RWPE1 (cell line): ENCODE measurements at regions not wholly inside any gene's neighbourhood (a gene's known extent, or its start where the extent isn't known, plus 50 kb on each side); places are given as distances from the start of the nearest gene placed in this dataset.

Source experiments
- CTCF ChIA-PET: fragments of 350-600 bp; sonication (Branson Sonifier 250); formaldehyde crosslinking; extraction: SDS; loops from one replicate; lab custom pipeline; 2021; lab: Yijun Ruan, JAX
- POLR2A ChIA-PET: fragments of 400-600 bp; formaldehyde crosslinking; extraction: SDS; loops from one replicate; lab custom pipeline; 2020; ENCODE audit warnings: antibody characterized with exemption; ENCODE audit not compliant: low non-redundant PET; lab: Yijun Ruan, JAX
- DNase-seq: peaks from one replicate; pipeline ENCODE4 v3.0.0; 2012; ENCODE audit warnings: low spot score
- H3K27ac ChIP-seq: fragments of 450-650 bp; 2 replicates; pipeline ENCODE4 v1.5.1; 2017
- TF ChIP-seq, protein P1 (sequence below): fragments of 450-650 bp; conservative IDR thresholded peaks from 2 replicates; pipeline ENCODE4 v1.5.1; 2017; ENCODE audit warnings: low read depth, mild to moderate bottlenecking

DNA sequence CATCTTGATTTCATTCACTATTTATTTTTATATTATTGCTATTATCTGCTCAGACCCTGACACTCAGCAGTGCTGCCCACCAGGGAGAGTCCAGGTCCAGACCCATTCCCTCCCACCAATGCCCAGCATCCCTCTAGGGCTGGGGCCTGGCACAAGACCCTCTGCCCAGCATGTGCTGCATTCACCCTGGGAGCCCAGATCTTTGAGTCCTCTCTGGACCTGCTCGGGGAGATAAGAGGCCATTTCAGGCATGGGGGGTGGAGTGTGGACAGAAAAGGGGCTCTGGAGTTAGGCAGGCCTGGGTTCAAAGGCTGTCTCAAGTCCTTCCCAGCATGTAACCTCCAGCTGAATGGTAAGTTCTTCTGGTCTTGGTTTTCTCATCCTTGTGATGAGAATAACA is 209.6 kb downstream of the CYP26B1 start:
- ChIA-PET POLR2A (no interaction called here), CTCF (interaction anchor here (0.5 to 1.7 kb wide), 2 partner anchors 14 to 25 kb away, joined by 4 to 8 read pairs; no protein-coding TSS in a partner anchor)
- H3K27ac ChIP-seq, result no peak overlapping the region
- TF ChIP-seq, protein P1, sequence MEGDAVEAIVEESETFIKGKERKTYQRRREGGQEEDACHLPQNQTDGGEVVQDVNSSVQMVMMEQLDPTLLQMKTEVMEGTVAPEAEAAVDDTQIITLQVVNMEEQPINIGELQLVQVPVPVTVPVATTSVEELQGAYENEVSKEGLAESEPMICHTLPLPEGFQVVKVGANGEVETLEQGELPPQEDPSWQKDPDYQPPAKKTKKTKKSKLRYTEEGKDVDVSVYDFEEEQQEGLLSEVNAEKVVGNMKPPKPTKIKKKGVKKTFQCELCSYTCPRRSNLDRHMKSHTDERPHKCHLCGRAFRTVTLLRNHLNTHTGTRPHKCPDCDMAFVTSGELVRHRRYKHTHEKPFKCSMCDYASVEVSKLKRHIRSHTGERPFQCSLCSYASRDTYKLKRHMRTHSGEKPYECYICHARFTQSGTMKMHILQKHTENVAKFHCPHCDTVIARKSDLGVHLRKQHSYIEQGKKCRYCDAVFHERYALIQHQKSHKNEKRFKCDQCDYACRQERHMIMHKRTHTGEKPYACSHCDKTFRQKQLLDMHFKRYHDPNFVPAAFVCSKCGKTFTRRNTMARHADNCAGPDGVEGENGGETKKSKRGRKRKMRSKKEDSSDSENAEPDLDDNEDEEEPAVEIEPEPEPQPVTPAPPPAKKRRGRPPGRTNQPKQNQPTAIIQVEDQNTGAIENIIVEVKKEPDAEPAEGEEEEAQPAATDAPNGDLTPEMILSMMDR, result no peak
- DNase-seq, result no peak

DNA sequence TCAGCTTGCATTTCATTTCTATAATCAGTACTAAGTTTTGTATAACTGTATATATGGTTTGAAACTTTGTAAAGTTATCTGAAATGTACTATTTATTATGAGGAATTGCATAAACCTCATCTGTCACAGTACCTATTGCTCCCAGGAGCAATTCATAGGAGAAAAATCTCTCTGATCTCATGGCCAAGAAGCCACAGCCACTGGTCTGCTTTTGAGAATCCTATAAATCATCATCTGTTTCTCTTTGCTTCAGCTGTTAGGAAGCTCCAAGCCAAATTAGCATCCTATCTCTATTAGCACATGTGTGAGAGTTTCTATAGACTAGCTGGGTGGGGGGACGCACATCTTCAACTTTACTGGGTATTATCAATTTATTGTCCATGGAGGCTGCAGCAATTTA is 210.3 kb downstream of the CYP26B1 start:
- TF ChIP-seq, protein P1, result no peak
- ChIA-PET CTCF (interaction anchor here (0.5 to 1.7 kb wide), 3 partner anchors 13 to 101 kb away, joined by 3 to 8 read pairs (median 4); no protein-coding TSS in a partner anchor), POLR2A (no interaction called here)
- no peak for DNase-seq
- H3K27ac ChIP-seq, result no peak overlapping the region

DNA sequence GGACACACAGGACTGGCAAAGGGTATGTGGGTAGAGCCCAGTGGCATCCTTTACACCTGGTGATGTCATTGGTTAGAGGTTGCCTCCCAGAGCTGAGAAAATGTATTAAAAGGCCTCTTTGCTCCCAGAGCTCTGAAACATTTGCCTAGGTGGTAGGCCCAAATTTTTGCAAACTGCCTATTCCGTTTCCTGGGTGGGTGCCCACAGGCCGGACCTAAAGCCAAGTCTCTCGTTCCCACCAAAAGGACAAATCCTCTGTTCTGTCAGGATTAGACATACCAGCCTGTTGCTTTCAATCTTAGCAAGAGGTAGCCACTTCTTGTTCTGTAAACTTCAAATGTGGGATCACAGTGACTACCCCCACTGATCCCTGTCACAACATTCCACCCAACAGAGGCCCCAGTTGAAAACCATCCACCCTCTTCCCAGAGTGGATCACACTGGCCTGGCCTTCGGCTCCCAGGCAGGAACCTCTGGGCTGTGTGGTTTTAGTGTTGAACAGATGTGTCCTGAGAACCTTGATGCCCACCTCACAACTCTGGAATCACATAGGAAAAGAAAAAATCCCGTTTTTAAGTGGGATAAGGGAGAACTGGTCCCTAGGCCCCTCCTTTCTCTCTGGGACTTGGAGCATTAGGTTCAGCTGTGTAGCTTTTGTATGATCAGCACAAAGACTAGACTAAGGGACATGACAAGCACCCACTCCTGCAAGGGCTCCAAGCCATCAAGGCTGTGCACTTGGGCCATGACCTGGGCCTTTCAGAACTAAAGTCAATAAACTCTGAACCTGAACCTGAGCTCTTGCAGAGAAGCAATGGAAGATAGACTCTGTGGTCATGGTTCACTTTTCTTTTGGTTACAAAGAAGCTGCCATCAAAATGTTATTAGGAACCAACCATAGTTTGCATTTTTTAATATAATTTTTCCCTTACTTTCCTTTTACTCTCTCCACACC is 211.3 kb downstream of the CYP26B1 start:
- POLR2A ChIA-PET, result no interaction called here

DNA sequence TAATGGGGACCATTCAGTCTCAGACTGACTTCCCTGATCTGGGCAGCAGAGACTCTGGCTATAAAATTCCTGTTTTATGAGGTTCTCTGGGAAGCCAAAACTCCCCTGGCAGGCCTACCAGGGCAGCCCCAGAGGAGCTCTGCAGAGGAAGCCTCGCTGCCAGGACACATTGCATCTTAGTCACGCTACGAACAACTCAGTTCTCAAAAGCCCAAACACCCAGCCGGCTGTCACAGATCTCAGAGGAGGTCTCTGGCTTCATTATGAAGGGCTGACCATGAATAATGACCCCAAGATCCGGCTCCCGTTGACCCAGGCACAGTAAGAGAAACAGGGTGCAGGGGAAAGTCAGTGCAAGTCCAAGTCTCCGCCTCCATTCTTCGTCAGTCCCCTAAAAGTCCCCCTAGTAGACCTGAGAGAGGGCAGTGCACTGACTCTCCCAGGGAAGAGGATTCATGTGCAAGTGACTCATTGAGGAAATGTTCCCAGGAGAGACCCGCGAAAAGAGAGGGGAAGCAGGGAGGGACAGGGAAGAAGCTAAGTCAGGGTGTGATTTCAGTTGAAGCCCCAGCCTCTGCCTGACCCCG is 212.3 kb downstream of the CYP26B1 start:
- no peak for DNase-seq
- CTCF ChIA-PET, result interaction anchor here (0.5 to 1.2 kb wide), 3 partner anchors 11 to 670 kb away, joined by 3 to 6 read pairs (median 3); no protein-coding TSS in a partner anchor
- TF ChIP-seq, protein P1, result no peak

More for the DNA sequence above, 211.3 kb downstream of the CYP26B1 start:
- TF ChIP-seq, protein P1, result no peak
- CTCF ChIA-PET, result interaction anchor here (0.5 to 1.7 kb wide), 6 partner anchors 12 to 669 kb away, joined by 3 to 8 read pairs (median 3); no protein-coding TSS in a partner anchor
- no peak overlapping the region for H3K27ac ChIP-seq
- DNase-seq, result no peak

DNA sequence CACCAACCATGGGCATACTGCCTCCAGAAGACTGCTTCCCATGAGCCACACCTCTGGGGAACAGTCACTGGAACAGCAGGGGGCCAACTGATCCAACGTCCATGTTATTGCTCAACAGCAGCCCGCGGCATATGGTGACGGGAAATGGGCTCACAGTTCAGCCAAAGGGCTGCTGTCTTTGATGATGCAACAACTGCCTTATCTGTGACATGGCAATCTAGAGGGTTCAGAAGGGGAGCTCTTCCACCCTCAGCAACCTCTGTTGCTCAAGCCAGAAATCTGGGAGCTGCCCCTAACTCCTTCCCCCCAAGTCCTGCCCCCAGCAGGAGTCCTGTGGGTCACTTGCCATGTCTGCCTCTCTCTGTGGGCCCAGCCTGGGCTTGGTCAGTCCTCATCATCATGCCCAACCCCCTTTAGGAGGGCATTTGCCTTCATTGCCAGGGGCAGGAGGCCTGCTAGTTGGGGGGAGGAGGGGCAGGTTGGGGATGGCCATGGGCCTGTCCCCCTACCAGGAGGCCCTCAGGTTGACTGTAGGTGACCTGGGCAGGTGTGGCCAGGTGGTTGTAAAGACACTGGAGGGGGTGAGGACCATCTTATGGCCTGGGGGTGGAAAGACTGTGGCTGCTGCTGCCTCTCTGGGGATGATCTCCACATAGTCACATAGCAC is 212.9 kb downstream of the CYP26B1 start:
- no peak overlapping the region for H3K27ac ChIP-seq
- CTCF ChIA-PET, result interaction anchor here (0.5 to 1.3 kb wide), 5 partner anchors 10 to 288 kb away, joined by 3 to 7 read pairs (median 5); no protein-coding TSS in a partner anchor
- POLR2A ChIA-PET, result no interaction called here

More for the DNA sequence above, 212.3 kb downstream of the CYP26B1 start:
- no peak overlapping the region for H3K27ac ChIP-seq
- POLR2A ChIA-PET, result no interaction called here

More for the DNA sequence above, 212.9 kb downstream of the CYP26B1 start:
- TF ChIP-seq, protein P1, result no peak
- DNase-seq, result no peak
